GM23338 (cell line): ENCODE measurements at regions not wholly inside any gene's neighbourhood (a gene's known extent, or its start where the extent isn't known, plus 50 kb on each side); places are given as distances from the start of the nearest gene placed in this dataset.

ENCODE experiments used
- ATAC-seq: fragments of 200-7000 bp; cut with Tn5 transposase; 3 replicates; pipeline ENCODE4 v1.9.1; 2020
- DNase-seq: peaks from one replicate; pipeline ENCODE4 v3.0.0-alpha.2; 2015; ENCODE audit warnings: low spot score
- H2AFZ ChIP-seq: fragments of 200-600 bp; sonication (generic); 2 replicates; pipeline ENCODE4 v1.8.0; 2016; ENCODE audit warnings: antibody characterized with exemption, mild to moderate bottlenecking, moderate library complexity
- H3F3A ChIP-seq: fragments of 200-600 bp; sonication (generic); replicated peaks from 2 replicates; pipeline ENCODE4 v1.8.0; 2017; ENCODE audit warnings: antibody characterized with exemption, mixed run types, low read depth
- H3K27ac ChIP-seq: fragments of 200-600 bp; sonication (generic); 2 replicates; pipeline ENCODE4 v1.6.1; 2016; ENCODE audit warnings: low read depth
- H3K27me3 ChIP-seq: fragments of 200-600 bp; sonication (generic); 2 replicates; pipeline ENCODE4 v1.8.0; 2016; ENCODE audit warnings: mild to moderate bottlenecking, mixed run types, moderate library complexity; ENCODE audit not compliant: insufficient read depth
- H3K36me3 ChIP-seq: fragments of 200-600 bp; sonication (generic); 2 replicates; pipeline ENCODE4 v1.8.0; 2016; ENCODE audit warnings: mild to moderate bottlenecking; ENCODE audit not compliant: insufficient read depth
- H3K4me1 ChIP-seq: fragments of 200-600 bp; sonication (generic); 2 replicates; pipeline ENCODE4 v1.8.0; 2016; ENCODE audit warnings: mild to moderate bottlenecking, moderate library complexity; ENCODE audit not compliant: insufficient read depth
- H3K4me2 ChIP-seq: fragments of 200-600 bp; sonication (generic); 2 replicates; pipeline ENCODE4 v1.7.1; 2017; ENCODE audit warnings: mixed run types
- H3K4me3 ChIP-seq: fragments of 200-600 bp; sonication (generic); 2 replicates; pipeline ENCODE4 v1.6.1; 2016; ENCODE audit warnings: mixed run types
- H3K79me2 ChIP-seq: fragments of 200-600 bp; sonication (generic); replicated peaks from 2 replicates; pipeline ENCODE4 v1.8.0; 2017; ENCODE audit warnings: mild to moderate bottlenecking; ENCODE audit not compliant: insufficient read depth
- H3K9me2 ChIP-seq: fragments of 200-600 bp; sonication (generic); 2 replicates; pipeline ENCODE4 v1.8.0; 2017; ENCODE audit not compliant: insufficient read depth
- H4K20me1 ChIP-seq: fragments of 200-600 bp; sonication (generic); replicated peaks from 2 replicates; pipeline ENCODE4 v1.8.0; 2017; ENCODE audit warnings: mild to moderate bottlenecking; ENCODE audit not compliant: insufficient read depth
- H3K27ac Mint-ChIP-seq: 2 replicates; pipeline ENCODE4 v1.8.0; 2020; ENCODE audit warnings: inconsistent platforms, mild to moderate bottlenecking, moderate library complexity, mixed read lengths
- H3K27me3 Mint-ChIP-seq: 3 replicates; pipeline ENCODE4 v1.8.0; 2022; ENCODE audit warnings: low read depth, mild to moderate bottlenecking, moderate library complexity, mixed read lengths, inconsistent platforms; ENCODE audit not compliant: insufficient read depth, poor library complexity
- H3K36me3 Mint-ChIP-seq: 3 replicates; pipeline ENCODE4 v1.8.0; 2021; ENCODE audit warnings: low read depth, mild to moderate bottlenecking, inconsistent platforms, moderate library complexity, mixed read lengths
- H3K4me1 Mint-ChIP-seq: 3 replicates; pipeline ENCODE4 v1.8.0; 2020; ENCODE audit warnings: mild to moderate bottlenecking, inconsistent platforms, mixed read lengths
- H3K4me3 Mint-ChIP-seq: 3 replicates; pipeline ENCODE4 v1.8.0; 2021; ENCODE audit warnings: moderate library complexity, mild to moderate bottlenecking, inconsistent platforms, mixed read lengths
- H3K9me3 Mint-ChIP-seq: 3 replicates; pipeline ENCODE4 v1.8.0; 2020; ENCODE audit warnings: moderate library complexity, mild to moderate bottlenecking, inconsistent platforms, mixed read lengths
- CREB1 ChIP-seq: fragments of 250-450 bp; sonication (Bioruptor Pico); IDR thresholded peaks from 2 replicates; pipeline ENCODE4 v1.5.0; 2020; ENCODE audit warnings: low read depth, mild to moderate bottlenecking, moderate library complexity
- EZH2 ChIP-seq: fragments of 200-600 bp; sonication (generic); IDR thresholded peaks from one replicate; pipeline ENCODE4 v1.8.0; 2017; ENCODE audit warnings: antibody characterized with exemption, mild to moderate bottlenecking, low read depth; ENCODE audit not compliant: unreplicated experiment
- EZH2phosphoT487 ChIP-seq: fragments of 200-600 bp; sonication (generic); IDR thresholded peaks from one replicate; pipeline ENCODE4 v1.8.1; 2018; ENCODE audit warnings: antibody characterized with exemption; ENCODE audit not compliant: unreplicated experiment
- JUNB ChIP-seq: IDR thresholded peaks from one replicate; pipeline ENCODE4 v1.6.1; 2016; ENCODE audit warnings: antibody characterized with exemption; ENCODE audit not compliant: unreplicated experiment
- NANOG ChIP-seq: IDR thresholded peaks from 2 replicates; pipeline ENCODE4 v1.6.1; 2016; ENCODE audit warnings: antibody characterized with exemption, borderline replicate concordance
- POLR2AphosphoS5 ChIP-seq: IDR thresholded peaks from 2 replicates; pipeline ENCODE4 v1.6.1; 2016; ENCODE audit warnings: antibody characterized with exemption, low read depth
- STAT1 ChIP-seq: IDR thresholded peaks from one replicate; pipeline ENCODE4 v1.6.1; 2016; ENCODE audit warnings: antibody characterized with exemption; ENCODE audit not compliant: unreplicated experiment
- ZNF114 ChIP-seq: fragments of 250-450 bp; sonication (Bioruptor Pico); IDR thresholded peaks from 2 replicates; pipeline ENCODE4 v1.5.0; 2020; ENCODE audit warnings: mild to moderate bottlenecking, moderate library complexity
- ZNF331 ChIP-seq: fragments of 250-450 bp; sonication (Bioruptor Pico); IDR thresholded peaks from 2 replicates; pipeline ENCODE4 v1.5.0; 2020; ENCODE audit warnings: low read depth, mild to moderate bottlenecking, moderate library complexity
- ZNF462 ChIP-seq: fragments of 250-450 bp; sonication (Bioruptor Pico); IDR thresholded peaks from 2 replicates; pipeline ENCODE4 v1.5.0; 2020; ENCODE audit warnings: mild to moderate bottlenecking, moderate library complexity
- TF ChIP-seq, protein P1 (sequence below): IDR thresholded peaks from 2 replicates; pipeline ENCODE4 v1.6.1; 2016; ENCODE audit warnings: antibody characterized with exemption
- TF ChIP-seq, protein P2 (sequence below): IDR thresholded peaks from one replicate; pipeline ENCODE4 v1.6.1; 2018; ENCODE audit warnings: antibody characterized with exemption; ENCODE audit not compliant: unreplicated experiment
- TF ChIP-seq, protein P3 (sequence below), 2 experiments: fragments of 200-600 bp in 1 of 2; sonication (generic) in 1 of 2; conservative IDR thresholded peaks; 2 replicates each; pipeline versions ENCODE4 v1.5.1 to v1.6.1; 2016 to 2017; ENCODE audit warnings: antibody characterized with exemption in 2 of 2, low read depth in 2 of 2, mild to moderate bottlenecking in 2 of 2, moderate library complexity in 1 of 2

- no peak overlapping the region for H2AFZ ChIP-seq
- H3K27me3 Mint-ChIP-seq, result no peaks in the 10 kb centered on the region
- peaks cover 12% of the 10 kb centered on the region; the same call in 2 of the 3 replicates for H3K36me3 Mint-ChIP-seq
- no peak overlapping the region for H3K4me3 Mint-ChIP-seq
- peaks cover 45% of the 10 kb centered on the region for H3K4me1 ChIP-seq
- H3K27ac ChIP-seq, result no peak overlapping the region
- H3K4me2 ChIP-seq, result no peak overlapping the region
- no peaks in the 10 kb centered on the region; the same call in 1 of the 2 replicates for H3K27me3 ChIP-seq
- H3K79me2 ChIP-seq, result no peaks in the 10 kb centered on the region
- no peak overlapping the region for H3K27ac Mint-ChIP-seq
- H3F3A ChIP-seq, result peaks cover 10% of the 10 kb centered on the region
- ATAC-seq (no peak), DNase-seq (no peak)
- no peaks in the 10 kb centered on the region for H4K20me1 ChIP-seq
- no peaks in the 10 kb centered on the region for H3K9me2 ChIP-seq
- TF ChIP-seq EZH2, result no peak
- no peak for TF ChIP-seq ZNF331 (CRISPR knock-in tag)
- TF ChIP-seq, protein P1, sequence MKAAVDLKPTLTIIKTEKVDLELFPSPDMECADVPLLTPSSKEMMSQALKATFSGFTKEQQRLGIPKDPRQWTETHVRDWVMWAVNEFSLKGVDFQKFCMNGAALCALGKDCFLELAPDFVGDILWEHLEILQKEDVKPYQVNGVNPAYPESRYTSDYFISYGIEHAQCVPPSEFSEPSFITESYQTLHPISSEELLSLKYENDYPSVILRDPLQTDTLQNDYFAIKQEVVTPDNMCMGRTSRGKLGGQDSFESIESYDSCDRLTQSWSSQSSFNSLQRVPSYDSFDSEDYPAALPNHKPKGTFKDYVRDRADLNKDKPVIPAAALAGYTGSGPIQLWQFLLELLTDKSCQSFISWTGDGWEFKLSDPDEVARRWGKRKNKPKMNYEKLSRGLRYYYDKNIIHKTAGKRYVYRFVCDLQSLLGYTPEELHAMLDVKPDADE, result no peak
- no peak for TF ChIP-seq JUNB
- no peak for TF ChIP-seq NANOG
- TF ChIP-seq, protein P2, sequence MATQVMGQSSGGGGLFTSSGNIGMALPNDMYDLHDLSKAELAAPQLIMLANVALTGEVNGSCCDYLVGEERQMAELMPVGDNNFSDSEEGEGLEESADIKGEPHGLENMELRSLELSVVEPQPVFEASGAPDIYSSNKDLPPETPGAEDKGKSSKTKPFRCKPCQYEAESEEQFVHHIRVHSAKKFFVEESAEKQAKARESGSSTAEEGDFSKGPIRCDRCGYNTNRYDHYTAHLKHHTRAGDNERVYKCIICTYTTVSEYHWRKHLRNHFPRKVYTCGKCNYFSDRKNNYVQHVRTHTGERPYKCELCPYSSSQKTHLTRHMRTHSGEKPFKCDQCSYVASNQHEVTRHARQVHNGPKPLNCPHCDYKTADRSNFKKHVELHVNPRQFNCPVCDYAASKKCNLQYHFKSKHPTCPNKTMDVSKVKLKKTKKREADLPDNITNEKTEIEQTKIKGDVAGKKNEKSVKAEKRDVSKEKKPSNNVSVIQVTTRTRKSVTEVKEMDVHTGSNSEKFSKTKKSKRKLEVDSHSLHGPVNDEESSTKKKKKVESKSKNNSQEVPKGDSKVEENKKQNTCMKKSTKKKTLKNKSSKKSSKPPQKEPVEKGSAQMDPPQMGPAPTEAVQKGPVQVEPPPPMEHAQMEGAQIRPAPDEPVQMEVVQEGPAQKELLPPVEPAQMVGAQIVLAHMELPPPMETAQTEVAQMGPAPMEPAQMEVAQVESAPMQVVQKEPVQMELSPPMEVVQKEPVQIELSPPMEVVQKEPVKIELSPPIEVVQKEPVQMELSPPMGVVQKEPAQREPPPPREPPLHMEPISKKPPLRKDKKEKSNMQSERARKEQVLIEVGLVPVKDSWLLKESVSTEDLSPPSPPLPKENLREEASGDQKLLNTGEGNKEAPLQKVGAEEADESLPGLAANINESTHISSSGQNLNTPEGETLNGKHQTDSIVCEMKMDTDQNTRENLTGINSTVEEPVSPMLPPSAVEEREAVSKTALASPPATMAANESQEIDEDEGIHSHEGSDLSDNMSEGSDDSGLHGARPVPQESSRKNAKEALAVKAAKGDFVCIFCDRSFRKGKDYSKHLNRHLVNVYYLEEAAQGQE, result no peak
- TF ChIP-seq POLR2AphosphoS5, result no peak
- TF ChIP-seq ZNF114 (CRISPR knock-in tag), result no peak
- no peak for TF ChIP-seq EZH2phosphoT487
- TF ChIP-seq CREB1 (CRISPR knock-in tag), result no peak
- TF ChIP-seq, protein P3, sequence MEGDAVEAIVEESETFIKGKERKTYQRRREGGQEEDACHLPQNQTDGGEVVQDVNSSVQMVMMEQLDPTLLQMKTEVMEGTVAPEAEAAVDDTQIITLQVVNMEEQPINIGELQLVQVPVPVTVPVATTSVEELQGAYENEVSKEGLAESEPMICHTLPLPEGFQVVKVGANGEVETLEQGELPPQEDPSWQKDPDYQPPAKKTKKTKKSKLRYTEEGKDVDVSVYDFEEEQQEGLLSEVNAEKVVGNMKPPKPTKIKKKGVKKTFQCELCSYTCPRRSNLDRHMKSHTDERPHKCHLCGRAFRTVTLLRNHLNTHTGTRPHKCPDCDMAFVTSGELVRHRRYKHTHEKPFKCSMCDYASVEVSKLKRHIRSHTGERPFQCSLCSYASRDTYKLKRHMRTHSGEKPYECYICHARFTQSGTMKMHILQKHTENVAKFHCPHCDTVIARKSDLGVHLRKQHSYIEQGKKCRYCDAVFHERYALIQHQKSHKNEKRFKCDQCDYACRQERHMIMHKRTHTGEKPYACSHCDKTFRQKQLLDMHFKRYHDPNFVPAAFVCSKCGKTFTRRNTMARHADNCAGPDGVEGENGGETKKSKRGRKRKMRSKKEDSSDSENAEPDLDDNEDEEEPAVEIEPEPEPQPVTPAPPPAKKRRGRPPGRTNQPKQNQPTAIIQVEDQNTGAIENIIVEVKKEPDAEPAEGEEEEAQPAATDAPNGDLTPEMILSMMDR (conservative IDR thresholded peaks at IDR 0.05; ENCODE audit: low read depth in 2 of 2), result no peak
- no peak for TF ChIP-seq ZNF462 (CRISPR knock-in tag)
- no peak for TF ChIP-seq STAT1
- no peaks in the 10 kb centered on the region for H3K36me3 ChIP-seq
- H3K9me3 Mint-ChIP-seq, result peaks cover 9% of the 10 kb centered on the region
- H3K4me3 ChIP-seq, result no peak overlapping the region
- peaks cover 58% of the 10 kb centered on the region for H3K4me1 Mint-ChIP-seq
These were observed 545.7 kb downstream of the OMA1 start for GRCh38 chr1:58000821-58001220.
